Activated naive CD4-positive, alpha-beta T cell treated with Interleukin-2 at 50 U/mL for 16 hours (primary cell): ENCODE measurements at regions not wholly inside any gene's neighbourhood (a gene's known extent, or its start where the extent isn't known, plus 50 kb on each side); places are given as distances from the start of the nearest gene placed in this dataset.

Experiments
- DNase-seq: peaks from one replicate; pipeline ENCODE4 v3.0.0-alpha.2; 2020

GRCh38 chr1:34415140-34415539 is 238.4 kb downstream of the C1orf94 start:
- DNase-seq = no peak

- no peak for DNase-seq
Observed at GRCh38 chr1:34418166-34418565, 241.5 kb downstream of the C1orf94 start.

- no peak for DNase-seq
Observed at GRCh38 chr1:34419663-34420136, 243.0 kb downstream of the C1orf94 start.

GRCh38 chr1:34425046-34425445 is 248.3 kb downstream of the C1orf94 start:
- DNase-seq = no peak

- no peak for DNase-seq
Observed at GRCh38 chr1:34425785-34426184, 249.1 kb downstream of the C1orf94 start.

DNA sequence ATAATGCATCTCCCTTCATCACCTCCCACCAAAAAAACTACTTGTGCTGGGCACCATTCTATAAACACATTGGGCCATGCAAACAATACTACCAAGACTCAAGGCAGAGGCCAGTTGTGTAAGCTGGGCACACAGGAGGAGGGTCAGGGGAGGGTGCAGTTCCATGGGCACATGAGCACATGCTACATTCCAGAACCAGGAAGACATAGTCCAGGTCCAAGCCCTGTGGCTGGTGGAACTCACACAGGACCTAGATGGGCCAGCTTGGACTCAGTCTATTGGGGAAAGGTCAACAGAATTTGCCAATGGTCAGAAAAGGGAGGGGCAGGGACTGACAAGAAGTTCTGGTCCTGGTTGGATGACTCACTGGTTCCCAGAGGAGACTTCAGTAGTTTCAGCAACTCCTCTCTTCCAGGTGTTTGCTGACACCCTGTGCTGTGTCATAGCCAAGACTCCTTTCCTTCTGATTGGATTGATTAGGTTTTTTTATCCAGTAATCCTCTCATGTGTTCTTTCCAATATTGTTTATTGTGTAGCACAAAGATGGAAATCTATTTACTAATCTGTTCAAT is 249.7 kb downstream of the C1orf94 start:
- no peak for DNase-seq

DNA sequence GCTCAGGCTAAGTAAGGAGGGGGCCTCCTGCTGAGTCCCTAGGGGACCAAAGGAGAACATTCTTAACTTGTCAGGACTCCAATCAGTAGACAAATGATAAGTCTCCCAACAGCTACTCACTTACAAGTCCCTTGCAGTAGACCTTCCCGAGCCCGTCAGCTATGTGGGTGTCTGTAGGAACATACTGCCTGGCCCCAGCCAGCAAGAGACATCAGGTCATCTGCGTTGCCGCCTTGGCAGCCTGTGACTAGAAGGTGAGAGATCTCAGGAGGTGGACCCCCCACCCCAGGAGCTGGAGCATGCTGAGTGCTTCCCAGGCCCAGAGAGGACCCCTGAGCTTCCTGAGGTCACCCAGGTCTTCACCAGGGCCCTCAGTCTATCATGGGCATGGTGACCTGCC is 250.5 kb downstream of the C1orf94 start:
- DNase-seq = no peak

- no peak for DNase-seq
Observed at GRCh38 chr1:34433099-34433498, 256.4 kb downstream of the C1orf94 start.

- DNase-seq = no peak
Observed at GRCh38 chr1:34436836-34437235, 260.1 kb downstream of the C1orf94 start.

DNA sequence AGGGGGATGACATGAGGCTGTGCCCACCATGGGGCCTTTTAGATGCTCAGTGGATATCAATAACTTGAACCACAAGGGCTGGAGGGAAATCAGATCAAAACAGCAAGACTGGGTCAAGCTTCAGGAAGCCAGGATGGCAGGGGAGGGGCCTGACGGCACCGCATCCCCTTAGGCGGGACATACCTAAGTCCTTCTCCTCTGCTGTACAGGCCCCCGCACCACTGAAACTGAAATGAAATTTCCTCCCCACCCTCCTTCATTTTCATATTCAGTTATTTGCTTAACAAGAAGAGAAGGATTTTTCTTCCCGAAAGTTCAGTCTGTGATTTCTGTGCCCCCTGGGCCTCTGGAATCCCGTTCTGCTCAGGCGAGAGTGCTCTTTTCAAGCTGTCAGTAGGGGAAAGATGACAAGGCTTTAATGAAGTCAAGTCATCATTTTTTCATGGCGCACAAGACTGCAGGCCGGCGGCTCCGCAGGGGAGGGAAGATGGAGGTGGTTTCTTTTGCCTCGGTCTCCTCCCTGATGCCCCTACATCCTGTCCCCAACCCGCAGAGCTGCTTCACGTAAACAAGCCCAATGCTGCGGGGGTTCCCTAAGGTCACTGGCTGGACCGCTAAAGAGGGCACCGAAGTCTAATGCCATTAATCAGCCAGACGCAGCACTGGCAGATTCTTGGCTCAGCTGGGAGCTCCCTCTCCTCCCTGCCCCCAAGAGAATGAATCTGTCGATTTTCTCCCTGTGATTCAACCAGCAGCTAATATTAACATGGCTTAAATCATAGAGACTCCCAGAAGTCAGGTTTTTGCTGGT is 264.8 kb downstream of the C1orf94 start:
- no peak for DNase-seq

- no peak for DNase-seq
Observed at GRCh38 chr1:34444516-34444915, 267.8 kb downstream of the C1orf94 start.

GRCh38 chr1:34450325-34450724 is 273.6 kb downstream of the C1orf94 start:
- DNase-seq = no peak

DNA sequence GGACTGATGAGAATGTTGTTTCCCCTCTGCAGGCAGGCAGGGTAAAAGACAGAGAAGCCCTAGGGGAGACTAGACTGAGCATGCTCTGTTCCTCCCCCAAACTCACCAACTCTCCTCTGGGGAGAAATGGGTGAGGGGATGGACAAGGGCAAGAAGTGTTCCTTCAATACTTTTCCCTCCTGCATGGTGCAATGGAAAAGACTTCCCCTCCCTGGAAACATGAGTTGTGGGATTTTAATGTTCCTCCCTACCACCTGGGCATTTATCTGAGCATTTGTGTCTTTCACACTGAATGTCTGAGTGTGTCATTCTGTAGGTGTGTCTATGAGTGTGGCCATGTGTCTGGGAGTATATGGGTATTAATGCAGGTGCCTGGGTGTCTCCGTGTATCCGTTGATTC is 275.7 kb downstream of the C1orf94 start:
- DNase-seq = no peak

GRCh38 chr1:34455121-34455520 is 278.4 kb downstream of the C1orf94 start:
- no peak for DNase-seq

GRCh38 chr1:34460193-34460592 is 283.5 kb downstream of the C1orf94 start:
- DNase-seq = peak; percentile 31

DNA sequence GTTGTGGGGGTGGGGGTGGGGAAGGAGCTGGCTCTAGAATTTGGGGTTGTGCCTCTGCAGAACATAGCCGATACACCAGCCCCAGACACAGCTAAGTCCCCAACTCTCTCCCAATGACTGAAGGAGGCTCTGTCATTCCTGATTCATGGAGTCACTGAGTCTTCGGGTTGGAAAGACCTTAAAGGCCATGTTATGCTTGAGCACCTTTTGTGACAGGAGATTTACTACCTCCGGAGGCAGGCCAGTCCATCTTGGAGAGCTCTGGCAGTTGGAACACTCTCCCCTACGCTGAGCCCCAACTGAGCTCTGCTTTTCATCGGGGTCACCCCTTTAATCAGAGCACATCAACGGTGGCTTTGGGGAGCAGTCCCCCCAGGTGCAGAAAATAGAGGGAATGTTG is 284.4 kb upstream of the GJB5 start:
- DNase-seq = no peak

DNA sequence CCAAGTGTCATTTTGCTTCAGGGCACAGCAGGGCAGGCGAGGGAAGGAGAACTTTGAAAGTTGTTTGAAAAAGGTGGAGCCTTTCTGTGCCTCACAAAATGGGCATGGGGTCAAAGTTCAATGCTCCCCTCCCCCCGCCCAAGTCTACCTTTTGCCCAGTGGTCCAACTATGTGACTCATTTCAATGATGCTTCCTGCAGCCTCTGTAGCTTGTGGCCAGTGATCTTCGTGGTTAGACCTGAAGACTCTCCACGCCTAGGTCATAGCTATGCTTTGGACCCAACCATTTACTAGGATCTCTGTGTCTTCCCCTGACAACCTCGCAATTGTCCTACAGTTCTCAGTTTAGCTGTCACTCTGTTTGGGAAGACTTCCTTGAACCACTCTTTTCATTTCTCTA is 280.3 kb upstream of the GJB5 start:
- DNase-seq = no peak

DNA sequence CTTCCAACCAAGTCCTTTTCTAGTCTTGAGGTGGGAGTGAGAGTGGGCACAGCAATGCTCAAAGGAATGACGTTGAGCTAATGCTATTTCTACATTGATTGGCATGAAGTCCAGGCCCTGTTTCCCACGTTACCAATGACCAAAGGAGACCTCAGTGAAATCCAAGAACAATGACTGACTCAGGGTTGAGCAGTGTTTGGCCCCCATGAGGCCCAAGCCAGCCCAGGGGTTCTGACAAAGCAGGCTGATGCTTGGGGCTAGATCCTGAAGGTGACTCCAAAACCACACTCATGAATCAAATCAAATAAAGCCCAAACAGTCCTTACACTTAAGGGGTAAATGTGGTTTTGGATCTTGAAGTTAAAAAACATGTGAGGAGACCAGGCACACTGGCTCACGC is 278.5 kb upstream of the GJB5 start:
- no peak for DNase-seq

GRCh38 chr1:34477632-34478141 is 277.2 kb upstream of the GJB5 start:
- no peak for DNase-seq

DNA sequence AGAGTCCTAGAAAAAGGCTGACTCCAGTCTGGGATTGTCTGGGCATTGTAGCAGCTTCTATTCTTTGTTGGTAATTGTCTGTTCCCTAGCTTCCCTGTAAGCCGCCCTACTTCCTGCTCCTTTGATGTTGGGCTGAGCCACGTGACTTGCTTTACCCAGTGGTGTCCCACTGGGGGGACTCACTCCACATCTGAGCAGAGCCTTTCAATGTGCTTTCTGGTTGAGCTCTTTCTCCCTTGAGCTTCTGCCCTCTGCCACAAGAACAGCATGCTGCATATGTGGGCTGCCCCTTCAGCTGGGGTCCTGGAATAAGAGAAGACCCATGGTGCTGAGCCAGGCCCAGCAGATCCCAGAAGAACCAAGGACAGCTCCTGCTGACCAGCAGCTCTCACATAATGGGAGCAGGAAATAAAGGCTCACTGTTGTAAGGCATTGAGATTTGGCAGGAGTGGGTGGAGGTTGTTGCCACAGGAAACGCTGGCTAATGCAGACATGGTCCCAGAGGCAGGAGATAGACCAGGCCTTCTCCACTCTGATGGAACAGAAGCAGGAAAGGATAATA is 276.3 kb upstream of the GJB5 start:
- no peak for DNase-seq

DNA sequence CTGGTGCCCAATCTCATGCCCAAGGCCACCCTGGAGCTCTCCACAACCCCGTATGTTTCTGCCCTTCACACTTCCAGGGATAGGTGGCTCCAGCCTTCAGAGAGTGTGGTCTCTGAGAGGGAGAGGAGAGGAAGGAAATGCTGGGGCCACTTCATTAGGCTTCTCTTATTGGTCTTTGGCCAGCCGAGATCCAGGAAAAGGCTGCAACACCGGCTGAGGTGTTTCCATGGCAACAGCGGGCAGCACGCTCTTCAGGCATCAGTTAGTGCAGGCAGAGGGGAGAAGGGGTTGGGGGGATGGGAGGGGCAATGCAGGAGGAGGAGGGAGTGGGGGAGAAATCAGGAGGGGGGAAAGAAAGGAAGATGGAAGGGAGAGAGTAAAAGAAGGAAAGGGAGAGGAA is 275.1 kb upstream of the GJB5 start:
- no peak for DNase-seq

GRCh38 chr1:34488080-34488708 is 266.7 kb upstream of the GJB5 start:
- no peak for DNase-seq

DNA sequence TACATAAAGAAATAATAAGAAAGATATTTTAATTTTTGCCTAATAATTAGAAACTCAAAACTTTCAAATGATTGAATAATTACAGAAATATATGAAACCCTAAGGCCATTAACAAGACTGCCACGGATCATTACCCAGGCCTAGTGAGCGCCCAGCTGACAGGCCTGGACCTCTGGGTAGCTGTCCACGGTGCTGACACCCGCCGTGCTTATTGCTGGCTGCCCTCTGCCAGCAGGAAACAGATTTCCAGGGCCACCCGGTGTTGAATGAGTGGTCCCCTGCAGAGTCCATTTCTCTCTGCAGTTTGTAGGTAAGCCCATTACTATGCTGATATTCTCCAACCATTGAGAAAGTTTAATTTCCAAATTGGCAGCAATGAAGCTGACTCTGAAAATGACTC is 254.4 kb upstream of the GJB5 start:
- DNase-seq = no peak

DNA sequence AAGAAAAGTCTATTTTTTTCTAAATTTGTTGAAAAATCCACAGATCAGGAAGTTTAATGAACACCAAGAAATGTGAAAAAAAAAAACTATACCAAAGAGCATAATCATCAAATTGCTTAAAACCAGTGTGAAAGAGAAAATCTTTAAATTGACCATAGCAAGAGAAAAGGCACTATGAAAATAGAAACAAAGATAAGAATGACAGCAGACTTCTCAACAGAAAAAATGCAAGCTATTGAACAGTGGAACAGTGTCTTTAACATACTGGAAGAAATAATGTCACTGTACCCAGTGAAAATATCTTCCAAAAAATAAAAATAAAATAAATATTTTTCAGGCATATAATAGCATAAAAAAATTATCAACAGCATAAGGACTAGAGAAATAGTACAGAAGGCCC is 243.0 kb upstream of the GJB5 start:
- no peak for DNase-seq
